Activated CD8-positive, alpha-beta T cell treated with anti-CD3 and anti-CD28 coated beads, Interleukin-2, amount 10 ng/mL, durations not matched to agents 7 days and 5 days (primary cell): ENCODE measurements at regions not wholly inside any gene's neighbourhood (a gene's known extent, or its start where the extent isn't known, plus 50 kb on each side); places are given as distances from the start of the nearest gene placed in this dataset.

ENCODE experiments used
- ATAC-seq: fragments of 150-1000 bp; cut with Tn5 transposase; one replicate; pipeline ENCODE4 v1.10.0; 2021; ENCODE audit warnings: moderate library complexity
- CTCF ChIA-PET: fragments of 350-600 bp; sonication (Branson Sonifier 250); formaldehyde crosslinking; loops from one replicate; lab custom pipeline; 2021; ENCODE audit warnings: antibody characterized with exemption; lab: Charles Lee
- POLR2A ChIA-PET: fragments of 350-600 bp; sonication (Branson Sonifier 250); formaldehyde crosslinking; loops from one replicate; lab custom pipeline; 2021; ENCODE audit warnings: antibody characterized with exemption; lab: Charles Lee
- DNase-seq: peaks from one replicate; pipeline ENCODE4 v3.0.0-alpha.2; 2020
- H3K27ac Mint-ChIP-seq: one replicate; pipeline ENCODE4 v1.8.0; 2021; ENCODE audit warnings: mild to moderate bottlenecking, mixed read lengths
- H3K27me3 Mint-ChIP-seq: one replicate; pipeline ENCODE4 v1.8.0; 2021; ENCODE audit warnings: low read depth, mixed read lengths
- H3K36me3 Mint-ChIP-seq: one replicate; pipeline ENCODE4 v1.8.0; 2021; ENCODE audit warnings: low read depth, mixed read lengths
- H3K4me1 Mint-ChIP-seq: one replicate; pipeline ENCODE4 v1.8.0; 2021; ENCODE audit warnings: low read depth, mixed read lengths
- H3K4me3 Mint-ChIP-seq: one replicate; pipeline ENCODE4 v1.8.0; 2021; ENCODE audit warnings: mild to moderate bottlenecking, mixed read lengths
- H3K9me3 Mint-ChIP-seq: one replicate; pipeline ENCODE4 v1.8.0; 2022; ENCODE audit warnings: mixed read lengths; ENCODE audit not compliant: insufficient read depth

DNA sequence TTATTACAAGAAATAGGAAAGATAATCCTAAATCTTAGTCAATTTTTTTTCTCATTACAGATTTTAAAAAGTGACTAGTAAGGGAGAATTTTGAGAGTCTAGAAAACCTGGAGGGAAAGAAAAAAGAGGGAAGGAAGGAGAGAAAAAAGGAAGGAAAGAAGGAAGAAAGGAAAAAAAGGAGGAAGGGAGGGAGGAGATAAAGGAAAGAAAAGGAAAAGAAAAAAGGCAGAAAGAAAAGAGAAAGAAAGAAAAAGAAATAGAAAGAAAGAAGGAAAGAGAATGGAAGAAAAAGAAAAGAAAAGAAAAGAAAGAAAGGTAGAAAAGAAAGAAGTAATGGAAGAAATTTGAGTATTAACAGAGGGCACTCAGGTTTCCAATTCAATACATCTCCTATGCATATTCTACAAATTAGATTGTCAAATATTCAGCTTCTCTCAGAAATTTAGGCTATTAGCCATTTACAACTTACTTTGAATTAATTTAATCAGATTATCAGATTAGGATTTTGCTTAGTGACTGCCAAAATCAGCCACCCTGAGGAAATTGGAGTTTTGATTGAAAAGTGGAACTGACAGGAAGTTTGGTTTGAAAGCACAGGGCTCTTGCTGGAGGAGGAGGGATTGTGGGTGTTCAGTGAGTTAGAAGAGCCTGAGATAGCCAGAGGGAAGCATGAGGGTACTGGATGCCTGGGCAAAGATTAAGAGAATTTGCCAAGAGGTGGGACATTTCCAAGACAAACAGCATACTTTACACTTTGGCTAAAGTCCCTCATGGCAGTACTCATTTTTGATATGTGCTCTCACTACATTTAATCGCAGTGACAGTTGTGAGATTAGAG is 677.8 kb downstream of the USP25 start:
- no peak overlapping the region for H3K4me3 Mint-ChIP-seq
- H3K36me3 Mint-ChIP-seq = no peaks in the 10 kb centered on the region
- ATAC-seq (no peak), DNase-seq (no peak)
- no peak overlapping the region for H3K27ac Mint-ChIP-seq
- ChIA-PET CTCF (no interaction called here), POLR2A (no interaction called here)
- H3K27me3 Mint-ChIP-seq = no peaks in the 10 kb centered on the region
- no peaks in the 10 kb centered on the region for H3K4me1 Mint-ChIP-seq
- peaks cover 3% of the 10 kb centered on the region for H3K9me3 Mint-ChIP-seq

DNA sequence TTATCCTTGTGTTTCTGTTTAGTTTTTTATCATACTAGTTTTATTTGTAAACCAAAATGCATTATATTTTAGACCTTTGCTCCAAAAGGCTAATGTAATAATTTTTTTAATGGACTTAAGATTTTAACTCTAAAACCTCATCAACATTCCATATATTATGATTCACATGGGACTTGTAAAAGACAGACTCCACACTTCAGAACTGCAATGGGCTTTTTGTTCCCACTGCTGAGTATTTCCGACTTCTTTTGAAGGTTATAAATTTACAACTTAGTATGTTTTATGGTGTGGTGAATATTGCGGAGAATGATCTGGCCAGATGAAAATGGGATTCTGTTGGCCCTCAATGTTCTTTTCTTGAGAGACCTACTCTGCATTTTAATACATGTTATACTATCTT is 678.5 kb downstream of the USP25 start:
- ChIA-PET CTCF (no interaction called here), POLR2A (no interaction called here)
- DNase-seq (no peak), ATAC-seq (no peak)
- H3K27me3 Mint-ChIP-seq = no peaks in the 10 kb centered on the region
- no peak overlapping the region for H3K27ac Mint-ChIP-seq
- H3K4me1 Mint-ChIP-seq = no peaks in the 10 kb centered on the region
- H3K36me3 Mint-ChIP-seq = no peaks in the 10 kb centered on the region
- peaks cover 3% of the 10 kb centered on the region for H3K9me3 Mint-ChIP-seq
- H3K4me3 Mint-ChIP-seq = no peak overlapping the region

DNA sequence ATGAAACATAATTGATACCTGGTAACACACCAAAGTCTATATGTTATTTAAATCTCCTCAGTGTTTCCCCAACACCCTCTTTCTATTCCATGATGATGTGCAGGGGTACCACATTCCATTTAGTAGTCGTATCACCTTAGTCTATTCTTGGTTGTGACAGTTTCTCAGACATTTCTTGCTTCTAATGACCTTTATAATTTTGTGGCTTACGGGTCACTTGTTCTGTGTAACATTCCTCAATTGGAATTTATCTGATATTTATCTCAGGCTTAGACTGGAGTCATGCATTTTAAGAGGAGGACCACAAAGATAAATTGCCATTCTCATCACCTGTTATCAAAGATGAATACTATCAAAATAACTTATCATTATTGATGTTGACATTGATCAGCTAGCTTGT is 679.6 kb downstream of the USP25 start:
- H3K4me1 Mint-ChIP-seq = no peaks in the 10 kb centered on the region

DNA sequence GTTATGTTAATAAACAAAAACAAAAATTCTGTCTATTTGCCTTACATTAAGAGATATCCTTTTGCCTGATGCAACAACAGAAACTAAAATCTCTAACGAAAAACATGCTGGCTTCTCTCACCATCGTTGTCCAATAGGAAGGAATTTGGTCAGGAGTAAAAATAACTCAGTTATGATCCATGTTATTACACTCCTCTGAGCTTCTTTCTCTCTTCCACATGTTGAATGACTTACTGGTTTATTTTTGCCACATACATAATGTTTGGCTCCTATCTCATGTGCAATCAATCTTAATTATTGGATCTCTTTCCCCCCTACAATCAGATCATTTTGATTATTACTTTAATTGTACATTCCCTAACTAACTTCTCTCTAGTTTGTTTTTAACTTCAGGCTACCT is 688.4 kb downstream of the USP25 start:
- Mint-ChIP-seq H3K27me3 (no peaks in the 10 kb centered on the region), H3K9me3 (peaks cover 6% of the 10 kb centered on the region), H3K27ac (no peak overlapping the region), H3K36me3 (no peaks in the 10 kb centered on the region), H3K4me1 (no peaks in the 10 kb centered on the region), H3K4me3 (no peak overlapping the region)
- CTCF ChIA-PET = no interaction called here
- POLR2A ChIA-PET = no interaction called here
- DNase-seq (no peak), ATAC-seq (no peak)

More for the DNA sequence above, 679.6 kb downstream of the USP25 start:
- Mint-ChIP-seq H3K36me3 (no peaks in the 10 kb centered on the region), H3K4me3 (no peak overlapping the region), H3K9me3 (peaks cover 3% of the 10 kb centered on the region), H3K27ac (no peak overlapping the region), H3K27me3 (no peaks in the 10 kb centered on the region)
- ChIA-PET POLR2A (no interaction called here), CTCF (no interaction called here)
- no peak for ATAC-seq
- no peak for DNase-seq

DNA sequence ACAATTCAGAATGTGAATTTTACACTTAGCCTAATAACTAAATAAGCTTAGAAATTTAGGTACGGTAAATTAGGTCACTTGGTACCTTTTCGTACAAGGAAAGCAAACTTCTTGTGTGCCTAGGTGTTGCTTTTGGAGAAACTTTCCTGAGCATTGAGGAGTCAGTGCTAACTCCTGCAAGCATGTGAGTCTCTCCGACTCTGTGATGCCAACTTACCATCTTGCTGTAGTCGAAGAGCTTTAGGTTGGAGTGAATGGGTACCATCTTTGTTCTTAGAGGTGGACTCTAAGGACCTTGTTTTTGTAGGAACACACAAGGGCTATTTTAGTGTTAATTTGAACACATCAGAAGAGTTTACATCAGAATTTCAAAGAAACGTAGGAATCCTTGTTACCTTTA is 688.9 kb downstream of the USP25 start:
- POLR2A ChIA-PET = no interaction called here

DNA sequence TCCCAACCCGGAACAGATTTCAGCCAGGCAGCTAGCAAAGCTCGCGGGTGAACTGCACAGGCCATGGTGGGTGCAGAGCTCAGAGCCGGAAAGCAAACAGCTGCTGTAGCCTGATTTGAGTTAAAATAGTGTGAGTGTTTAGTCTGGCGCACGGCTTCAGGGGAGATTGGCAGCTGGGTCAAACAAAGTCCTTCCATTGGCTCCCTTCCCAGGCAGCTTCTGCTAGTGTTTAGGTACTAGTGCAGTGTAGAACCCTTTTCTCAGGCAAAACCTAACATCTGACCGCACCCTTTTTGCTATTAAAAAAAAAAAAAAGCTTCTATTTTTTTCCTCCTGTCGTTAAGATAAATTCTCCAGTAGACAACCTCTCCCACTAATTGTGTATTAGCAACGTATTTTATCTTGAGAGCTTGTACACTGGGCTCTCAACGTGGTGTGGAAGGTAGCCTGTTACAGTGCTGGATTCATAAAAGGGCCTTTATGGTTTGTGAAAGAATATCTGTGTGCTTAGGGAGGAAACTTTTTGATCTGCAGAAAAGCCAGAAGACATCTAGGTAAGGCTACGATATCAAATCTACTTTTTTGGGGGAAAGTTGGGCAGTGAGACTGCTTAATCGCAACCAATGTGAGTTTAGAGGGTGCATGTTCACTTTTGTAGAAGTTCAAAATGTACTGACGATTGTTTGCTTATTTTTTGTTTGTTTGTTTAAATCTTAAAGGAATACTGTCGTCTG is 689.6 kb downstream of the USP25 start:
- ChIA-PET POLR2A (no interaction called here), CTCF (no interaction called here)
- ATAC-seq (no peak), DNase-seq (no peak)
- Mint-ChIP-seq H3K27me3 (no peaks in the 10 kb centered on the region), H3K36me3 (no peaks in the 10 kb centered on the region), H3K9me3 (peaks cover 6% of the 10 kb centered on the region), H3K4me3 (no peak overlapping the region), H3K4me1 (no peaks in the 10 kb centered on the region), H3K27ac (no peak overlapping the region)

More for the DNA sequence above, 688.9 kb downstream of the USP25 start:
- no peaks in the 10 kb centered on the region for H3K4me1 Mint-ChIP-seq
- no peak overlapping the region for H3K27ac Mint-ChIP-seq
- ATAC-seq = no peak
- CTCF ChIA-PET = no interaction called here
- DNase-seq = no peak
- H3K9me3 Mint-ChIP-seq = peaks cover 6% of the 10 kb centered on the region
- no peaks in the 10 kb centered on the region for H3K27me3 Mint-ChIP-seq
- H3K36me3 Mint-ChIP-seq = no peaks in the 10 kb centered on the region
- H3K4me3 Mint-ChIP-seq = no peak overlapping the region

DNA sequence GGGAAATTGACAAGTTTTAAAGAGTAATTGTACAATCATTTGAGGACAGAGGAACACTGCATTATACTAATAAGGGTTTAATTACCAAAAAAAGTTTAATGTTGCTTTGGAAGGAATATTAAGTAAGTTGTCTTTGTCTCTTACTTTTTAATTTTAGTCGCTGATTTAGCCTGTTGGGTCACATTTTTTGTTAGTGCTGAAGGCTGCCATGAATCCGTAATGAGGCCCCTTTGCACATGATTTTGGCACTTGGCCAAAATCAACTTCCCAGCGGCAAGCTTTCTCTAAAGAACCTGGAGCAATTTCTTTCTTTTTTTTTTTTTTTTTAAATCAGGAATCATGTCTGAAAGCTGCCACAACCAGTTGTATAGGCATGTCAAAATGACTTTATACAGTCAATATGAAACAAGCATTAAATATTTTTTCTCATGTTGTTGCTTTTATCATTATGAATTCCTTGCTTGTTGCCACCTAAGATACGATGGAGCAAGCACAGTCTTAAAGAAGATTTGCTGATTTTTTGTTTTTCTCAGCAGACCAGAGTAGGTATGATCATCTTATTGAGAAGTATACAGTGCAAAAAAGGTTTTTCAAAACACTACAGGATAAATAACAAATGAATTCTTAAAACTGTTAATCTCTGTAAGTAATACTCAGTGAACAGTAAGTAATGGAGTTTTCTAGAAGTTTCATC is 690.4 kb downstream of the USP25 start:
- H3K27ac Mint-ChIP-seq = no peak overlapping the region
- no peak for DNase-seq
- H3K36me3 Mint-ChIP-seq = no peaks in the 10 kb centered on the region
- no peak overlapping the region for H3K4me3 Mint-ChIP-seq
- CTCF ChIA-PET = no interaction called here
- POLR2A ChIA-PET = no interaction called here
- H3K27me3 Mint-ChIP-seq = no peaks in the 10 kb centered on the region
- ATAC-seq = no peak
- H3K4me1 Mint-ChIP-seq = no peaks in the 10 kb centered on the region
- peaks cover 6% of the 10 kb centered on the region for H3K9me3 Mint-ChIP-seq

DNA sequence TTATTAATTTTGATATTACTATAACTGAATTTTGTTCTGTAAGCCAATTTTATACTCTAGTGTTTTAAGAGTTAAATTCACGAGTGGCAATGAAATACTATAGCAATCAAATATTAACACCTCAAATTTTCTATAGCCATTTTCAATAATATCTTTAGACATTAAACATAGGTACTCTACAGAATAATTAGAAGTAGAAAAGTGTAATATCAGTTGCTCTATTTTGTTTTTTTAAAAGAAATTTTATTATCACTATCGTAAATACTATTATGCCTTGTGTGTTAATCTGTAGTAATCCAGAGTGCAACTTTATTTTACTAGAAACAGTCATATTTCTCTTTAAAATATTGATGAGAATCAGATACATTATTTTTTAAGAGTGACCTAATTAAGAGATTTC is 691.2 kb downstream of the USP25 start:
- no peaks in the 10 kb centered on the region for H3K36me3 Mint-ChIP-seq
- DNase-seq (no peak), ATAC-seq (no peak)
- no peak overlapping the region for H3K4me3 Mint-ChIP-seq
- H3K27me3 Mint-ChIP-seq = no peaks in the 10 kb centered on the region
- H3K9me3 Mint-ChIP-seq = peaks cover 6% of the 10 kb centered on the region
- POLR2A ChIA-PET = no interaction called here
- CTCF ChIA-PET = no interaction called here
- H3K27ac Mint-ChIP-seq = no peak overlapping the region
- no peaks in the 10 kb centered on the region for H3K4me1 Mint-ChIP-seq

DNA sequence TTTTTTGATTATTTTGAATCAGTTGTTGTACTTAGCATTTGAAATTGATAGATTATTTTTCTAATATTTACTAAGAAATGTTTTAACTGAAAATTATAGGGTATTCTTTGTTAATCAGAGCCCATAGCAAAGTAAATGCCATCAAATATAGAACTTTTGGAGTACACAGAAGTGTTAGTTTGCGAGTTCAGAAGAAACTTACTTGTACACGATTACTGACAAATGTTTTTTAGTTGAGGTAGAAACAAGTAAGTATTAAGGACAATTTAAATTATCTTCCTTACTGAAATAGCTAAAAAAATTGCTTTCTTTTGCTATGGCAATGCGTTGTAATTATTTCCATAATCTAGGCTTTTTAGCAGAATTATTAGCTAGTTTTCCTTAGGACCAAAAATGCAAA is 692.2 kb downstream of the USP25 start:
- no peaks in the 10 kb centered on the region for H3K36me3 Mint-ChIP-seq
- H3K27me3 Mint-ChIP-seq = no peaks in the 10 kb centered on the region
- no peak for ATAC-seq
- ChIA-PET POLR2A (no interaction called here), CTCF (no interaction called here)
- no peak overlapping the region for H3K27ac Mint-ChIP-seq
- no peak for DNase-seq
- H3K4me1 Mint-ChIP-seq = no peaks in the 10 kb centered on the region
- no peak overlapping the region for H3K4me3 Mint-ChIP-seq
- peaks cover 6% of the 10 kb centered on the region for H3K9me3 Mint-ChIP-seq

DNA sequence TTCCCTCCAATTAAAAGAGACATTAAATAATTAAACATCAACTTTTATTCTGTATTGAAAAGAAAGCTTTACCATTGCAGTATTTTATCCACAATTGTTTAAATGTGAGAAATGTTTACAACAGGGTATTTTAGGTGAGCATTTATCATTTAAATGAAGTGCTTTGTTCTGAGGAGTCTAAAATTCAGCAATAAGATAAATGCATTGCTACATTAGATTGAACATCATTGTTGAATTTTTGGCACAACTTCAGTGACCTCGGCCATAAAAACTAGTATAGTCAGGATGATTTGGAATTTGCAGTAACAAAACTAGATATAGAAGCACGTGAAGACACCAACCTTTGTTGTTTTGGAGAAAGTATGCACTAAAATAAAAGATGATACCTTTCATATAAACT is 692.9 kb downstream of the USP25 start:
- no peaks in the 10 kb centered on the region for H3K4me1 Mint-ChIP-seq
- CTCF ChIA-PET = no interaction called here
- H3K4me3 Mint-ChIP-seq = no peak overlapping the region

DNA sequence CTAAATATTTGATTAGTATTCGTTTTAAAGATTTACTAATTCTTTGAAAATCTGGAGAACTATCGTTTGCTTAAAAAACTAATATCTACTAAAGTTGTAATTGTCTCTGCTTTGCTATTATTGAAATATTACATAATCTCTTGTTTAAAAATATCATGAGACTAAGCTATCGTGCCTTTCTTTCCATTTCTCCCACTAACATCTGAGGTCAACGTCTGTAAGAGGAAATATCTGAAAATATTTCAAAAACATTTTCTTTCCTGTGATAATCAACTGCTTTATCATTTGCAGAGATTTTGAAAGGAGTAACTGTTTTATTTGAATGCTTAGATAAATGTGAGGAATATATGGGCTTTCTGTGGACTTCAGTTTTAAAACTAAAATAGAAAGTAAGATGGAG is 694.1 kb downstream of the USP25 start:
- ChIA-PET POLR2A (no interaction called here), CTCF (no interaction called here)
- Mint-ChIP-seq H3K27me3 (no peaks in the 10 kb centered on the region), H3K27ac (no peak overlapping the region), H3K36me3 (no peaks in the 10 kb centered on the region), H3K4me3 (no peak overlapping the region), H3K4me1 (no peaks in the 10 kb centered on the region), H3K9me3 (peaks cover under 1% of the 10 kb centered on the region)
- ATAC-seq (no peak), DNase-seq (no peak)

More for the DNA sequence above, 692.9 kb downstream of the USP25 start:
- no peak overlapping the region for H3K27ac Mint-ChIP-seq
- no peak for DNase-seq
- H3K9me3 Mint-ChIP-seq = peaks cover 6% of the 10 kb centered on the region
- no peaks in the 10 kb centered on the region for H3K27me3 Mint-ChIP-seq
- POLR2A ChIA-PET = no interaction called here
- no peak for ATAC-seq
- H3K36me3 Mint-ChIP-seq = no peaks in the 10 kb centered on the region

DNA sequence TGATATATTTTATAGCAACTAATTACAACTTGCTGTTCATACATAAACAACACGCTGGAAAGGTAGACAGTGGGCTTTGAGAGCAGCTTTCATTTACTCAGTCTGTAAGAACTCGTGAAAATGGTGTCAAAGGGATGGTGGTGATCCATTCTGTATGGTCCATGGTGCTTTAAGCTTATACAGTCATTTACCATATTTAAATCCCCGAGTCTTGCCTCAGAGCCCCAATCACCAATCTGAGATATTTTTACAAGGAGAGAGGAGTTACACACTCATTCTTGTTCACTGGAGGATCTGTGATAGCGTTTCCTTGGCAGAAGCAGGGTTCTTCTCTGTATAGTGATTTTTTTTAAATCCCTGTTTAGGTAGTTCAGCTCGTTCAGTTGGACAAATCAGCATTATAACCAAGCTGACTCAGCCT is 694.6 kb downstream of the USP25 start:
- H3K4me3 Mint-ChIP-seq = no peak overlapping the region
- ATAC-seq = no peak
- H3K27ac Mint-ChIP-seq = no peak overlapping the region
- CTCF ChIA-PET = no interaction called here
- H3K27me3 Mint-ChIP-seq = no peaks in the 10 kb centered on the region
- H3K36me3 Mint-ChIP-seq = no peaks in the 10 kb centered on the region
- no peaks in the 10 kb centered on the region for H3K4me1 Mint-ChIP-seq
- no peak for DNase-seq
- POLR2A ChIA-PET = no interaction called here
- H3K9me3 Mint-ChIP-seq = no peaks in the 10 kb centered on the region
